ENCODE measurements at regions not wholly inside any gene's neighbourhood (a gene's known extent, or its start where the extent isn't known, plus 50 kb on each side); places are given as distances from the start of the nearest gene placed in this dataset.

DNA sequence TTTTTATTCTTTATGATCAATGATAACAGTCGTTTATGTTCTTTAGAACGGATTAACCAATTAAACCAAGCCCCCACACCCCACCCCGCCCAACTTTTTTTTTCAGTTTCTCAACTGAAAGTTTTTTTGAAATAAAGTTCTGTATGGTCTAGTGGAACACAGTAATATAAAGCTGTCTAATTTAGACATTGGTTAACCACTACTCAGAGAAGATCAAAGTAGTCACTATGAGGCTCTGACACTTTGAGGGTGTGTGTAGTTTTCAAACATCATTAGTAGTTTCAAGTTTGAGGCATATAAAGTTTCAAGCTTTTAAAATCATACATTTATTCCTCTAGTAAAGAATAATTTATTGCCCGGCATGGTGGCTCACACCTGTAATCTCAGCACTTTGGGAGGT is 413.2 kb downstream of the EFNB2 start:
- H3K9me3 ChIP-seq (ENCODE audit: low read depth, low read length), result no peaks in the 10 kb centered on the region
- DNase-seq (ENCODE audit: low read depth, low spot score), result no peak
- H3K9ac ChIP-seq (ENCODE audit: insufficient read length), result no peak overlapping the region
- H3K36me3 ChIP-seq (ENCODE audit: insufficient read depth, low read length), result no peaks in the 10 kb centered on the region
- TF ChIP-seq FOXP2 (optimal IDR thresholded peaks at IDR 0.05; ENCODE audit: control extremely low read depth, extremely low read length, insufficient read depth), result no peak
- TF ChIP-seq POLR2AphosphoS5 (IDR thresholded peaks at IDR 0.05; ENCODE audit: borderline replicate concordance, low read depth, low read length), result no peak
- no peak for TF ChIP-seq EZH2 (IDR thresholded peaks at IDR 0.05)
- H3K27ac ChIP-seq, result no peak overlapping the region
- no peak overlapping the region for H3K4me3 ChIP-seq

DNA sequence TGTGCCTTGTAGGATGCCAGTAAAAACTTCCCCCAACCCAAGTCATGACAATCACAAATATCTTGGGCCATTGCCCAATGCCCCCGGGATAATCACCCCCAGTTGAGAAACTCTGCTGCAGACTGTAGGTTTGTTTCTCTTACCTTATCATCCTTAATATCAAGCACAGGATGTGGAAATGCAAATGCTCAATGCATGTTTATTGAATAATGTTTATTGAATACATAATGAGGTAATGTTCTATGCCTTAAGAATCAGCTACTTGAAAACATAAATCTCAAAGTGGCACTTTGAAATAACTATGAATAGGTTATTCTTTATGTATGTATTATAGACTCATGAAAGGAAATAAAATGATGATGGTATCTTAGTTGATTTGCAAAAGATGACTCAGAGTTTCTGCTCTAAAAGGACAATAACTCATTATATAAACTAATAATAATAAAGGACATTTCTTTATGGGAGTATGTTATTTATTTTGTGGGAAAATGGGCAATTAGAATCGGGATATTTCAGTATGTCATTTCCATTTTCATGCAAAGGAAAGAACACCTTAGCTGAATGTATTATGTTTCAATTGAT is 414.2 kb downstream of the EFNB2 start:
- Histone ChIP-seq H3K36me3 (ENCODE audit: insufficient read depth, low read length) (no peaks in the 10 kb centered on the region), H3K9ac (ENCODE audit: insufficient read length) (no peak overlapping the region), H3K4me3 (no peak overlapping the region), H3K9me3 (ENCODE audit: low read depth, low read length) (no peaks in the 10 kb centered on the region), H3K27ac (no peak overlapping the region)
- no peak for TF ChIP-seq FOXP2 (optimal IDR thresholded peaks at IDR 0.05; ENCODE audit: control extremely low read depth, extremely low read length, insufficient read depth)
- TF ChIP-seq POLR2AphosphoS5 (IDR thresholded peaks at IDR 0.05; ENCODE audit: borderline replicate concordance, low read depth, low read length), result no peak
- DNase-seq (ENCODE audit: low read depth, low spot score), result no peak

DNA sequence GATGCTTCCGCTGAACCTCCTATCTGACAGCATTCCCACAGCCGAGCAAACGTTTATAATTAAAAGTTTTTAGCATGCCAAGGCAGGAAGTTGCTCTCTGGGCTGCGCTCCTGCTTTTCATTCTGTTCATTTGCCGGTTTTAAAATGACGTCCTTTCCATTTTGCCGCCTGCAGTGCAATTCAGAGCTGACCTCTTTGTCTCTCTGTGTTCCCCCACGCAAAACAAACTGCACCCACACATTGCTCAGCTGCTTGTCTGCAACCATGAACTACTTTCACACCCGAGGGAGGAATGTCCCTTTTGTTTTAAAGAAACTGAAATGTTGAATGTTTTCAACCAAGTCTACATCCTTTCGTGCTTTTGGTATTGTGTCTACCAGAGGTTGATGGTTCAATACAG is 416.5 kb downstream of the EFNB2 start:
- no peaks in the 10 kb centered on the region for H3K9me3 ChIP-seq (ENCODE audit: low read depth, low read length)
- TF ChIP-seq FOXP2 (optimal IDR thresholded peaks at IDR 0.05; ENCODE audit: control extremely low read depth, extremely low read length, insufficient read depth) (no peak), POLR2AphosphoS5 (IDR thresholded peaks at IDR 0.05; ENCODE audit: borderline replicate concordance, low read depth, low read length) (no peak), EZH2 (IDR thresholded peaks at IDR 0.05) (no peak)
- no peak overlapping the region for H3K4me3 ChIP-seq
- no peak overlapping the region for H3K27ac ChIP-seq
- no peaks in the 10 kb centered on the region for H3K36me3 ChIP-seq (ENCODE audit: insufficient read depth, low read length)
- H3K9ac ChIP-seq (ENCODE audit: insufficient read length), result no peak overlapping the region
- DNase-seq (ENCODE audit: low read depth, low spot score), result no peak

DNA sequence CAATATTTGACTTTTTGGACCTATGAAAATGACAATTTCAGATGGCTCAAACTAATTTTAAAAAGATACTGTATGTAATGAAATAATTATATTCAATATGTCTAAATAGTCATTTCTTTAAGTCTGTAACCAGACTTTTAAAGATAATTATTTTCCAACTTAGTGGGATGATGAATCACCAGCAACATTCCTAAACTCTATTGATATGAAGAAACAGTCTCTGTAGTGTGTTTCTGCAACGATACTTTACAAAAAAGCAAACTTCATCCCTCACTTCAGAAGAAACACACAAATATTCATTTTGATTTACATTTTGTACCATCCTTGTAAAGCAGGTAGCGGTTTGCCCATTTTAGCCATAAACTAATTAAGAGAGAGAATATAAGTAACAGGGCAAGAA is 417.4 kb downstream of the EFNB2 start:
- no peak overlapping the region for H3K9ac ChIP-seq (ENCODE audit: insufficient read length)
- TF ChIP-seq POLR2AphosphoS5 (IDR thresholded peaks at IDR 0.05; ENCODE audit: borderline replicate concordance, low read depth, low read length), result no peak
- no peaks in the 10 kb centered on the region for H3K36me3 ChIP-seq (ENCODE audit: insufficient read depth, low read length)
- H3K4me3 ChIP-seq, result no peak overlapping the region
- no peak for DNase-seq (ENCODE audit: low read depth, low spot score)
- H3K27ac ChIP-seq, result no peak overlapping the region
- no peaks in the 10 kb centered on the region for H3K9me3 ChIP-seq (ENCODE audit: low read depth, low read length)

DNA sequence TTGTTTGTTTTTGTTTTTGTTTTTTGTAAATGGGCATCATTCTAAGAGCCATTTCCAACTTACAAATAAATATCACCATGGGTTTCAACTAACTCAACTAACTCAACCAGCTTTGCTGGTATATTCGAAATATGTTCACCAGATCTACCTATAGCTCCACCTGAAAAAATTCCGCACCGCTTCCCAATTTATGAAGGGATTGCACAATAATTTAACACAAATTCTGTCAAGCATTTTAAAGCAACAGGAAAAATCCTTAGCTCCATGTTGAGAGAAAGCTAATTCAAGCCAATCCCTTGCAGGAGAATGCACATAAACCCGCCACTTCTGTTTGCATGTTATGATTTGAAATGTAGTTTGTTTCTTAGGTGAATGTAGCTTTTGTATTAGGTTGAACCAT is 417.8 kb downstream of the EFNB2 start:
- H3K27ac ChIP-seq, result no peak overlapping the region
- TF ChIP-seq FOXP2 (optimal IDR thresholded peaks at IDR 0.05; ENCODE audit: control extremely low read depth, extremely low read length, insufficient read depth) (no peak), POLR2AphosphoS5 (IDR thresholded peaks at IDR 0.05; ENCODE audit: borderline replicate concordance, low read depth, low read length) (no peak), EZH2 (IDR thresholded peaks at IDR 0.05) (no peak)
- no peaks in the 10 kb centered on the region for H3K9me3 ChIP-seq (ENCODE audit: low read depth, low read length)
- H3K4me3 ChIP-seq, result no peak overlapping the region
- H3K9ac ChIP-seq (ENCODE audit: insufficient read length), result no peak overlapping the region
- H3K36me3 ChIP-seq (ENCODE audit: insufficient read depth, low read length), result no peaks in the 10 kb centered on the region
- DNase-seq (ENCODE audit: low read depth, low spot score), result no peak

DNA sequence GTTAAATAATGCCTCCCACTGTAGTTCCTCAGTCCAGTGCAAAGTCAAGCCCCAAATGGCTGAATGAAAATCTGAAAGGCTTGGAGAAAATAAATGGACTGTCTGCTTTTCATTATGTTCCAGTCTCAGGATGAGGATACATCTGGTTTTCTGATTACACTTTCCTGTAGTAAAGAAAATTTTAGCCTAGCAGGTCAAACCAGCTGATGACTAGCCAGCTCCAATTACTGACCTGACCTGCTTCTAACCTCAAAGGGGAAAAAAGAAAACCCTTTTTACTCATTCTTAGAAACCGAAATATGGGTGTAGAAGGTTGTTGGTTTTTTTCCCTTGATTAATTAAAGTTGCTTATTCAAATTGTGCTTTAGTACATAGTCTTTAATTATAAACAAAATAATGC is 418.4 kb downstream of the EFNB2 start:
- Histone ChIP-seq H3K9ac (ENCODE audit: insufficient read length) (no peak overlapping the region), H3K4me3 (no peak overlapping the region), H3K9me3 (ENCODE audit: low read depth, low read length) (no peaks in the 10 kb centered on the region), H3K27ac (no peak overlapping the region), H3K36me3 (ENCODE audit: insufficient read depth, low read length) (no peaks in the 10 kb centered on the region)
- no peak for DNase-seq (ENCODE audit: low read depth, low spot score)
- TF ChIP-seq POLR2AphosphoS5 (IDR thresholded peaks at IDR 0.05; ENCODE audit: borderline replicate concordance, low read depth, low read length) (no peak), FOXP2 (optimal IDR thresholded peaks at IDR 0.05; ENCODE audit: control extremely low read depth, extremely low read length, insufficient read depth) (no peak), EZH2 (IDR thresholded peaks at IDR 0.05) (no peak)

DNA sequence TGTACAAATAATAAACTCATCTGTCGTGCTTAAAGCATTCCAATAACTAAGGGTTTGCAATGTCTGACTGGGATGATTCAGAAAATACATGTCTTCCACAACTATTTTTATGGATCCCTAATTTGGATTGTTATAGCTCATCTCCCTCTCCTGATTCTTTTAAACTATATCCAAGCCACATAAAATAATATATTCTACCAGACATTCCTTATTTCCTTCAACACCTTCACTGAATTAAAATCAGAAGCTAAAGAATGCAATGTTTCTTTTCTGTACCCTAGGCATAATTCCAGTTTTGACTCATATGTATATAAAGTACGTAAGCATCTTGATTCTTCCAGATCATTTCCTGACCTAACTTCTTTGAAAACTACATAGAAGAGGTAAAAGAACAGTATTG is 420.4 kb downstream of the EFNB2 start:
- no peak overlapping the region for H3K4me3 ChIP-seq
- DNase-seq (ENCODE audit: low read depth, low spot score), result no peak
- TF ChIP-seq POLR2AphosphoS5 (IDR thresholded peaks at IDR 0.05; ENCODE audit: borderline replicate concordance, low read depth, low read length), result no peak
- no peaks in the 10 kb centered on the region for H3K9me3 ChIP-seq (ENCODE audit: low read depth, low read length)
- no peak overlapping the region for H3K27ac ChIP-seq
- no peak overlapping the region for H3K9ac ChIP-seq (ENCODE audit: insufficient read length)
- H3K36me3 ChIP-seq (ENCODE audit: insufficient read depth, low read length), result no peaks in the 10 kb centered on the region

DNA sequence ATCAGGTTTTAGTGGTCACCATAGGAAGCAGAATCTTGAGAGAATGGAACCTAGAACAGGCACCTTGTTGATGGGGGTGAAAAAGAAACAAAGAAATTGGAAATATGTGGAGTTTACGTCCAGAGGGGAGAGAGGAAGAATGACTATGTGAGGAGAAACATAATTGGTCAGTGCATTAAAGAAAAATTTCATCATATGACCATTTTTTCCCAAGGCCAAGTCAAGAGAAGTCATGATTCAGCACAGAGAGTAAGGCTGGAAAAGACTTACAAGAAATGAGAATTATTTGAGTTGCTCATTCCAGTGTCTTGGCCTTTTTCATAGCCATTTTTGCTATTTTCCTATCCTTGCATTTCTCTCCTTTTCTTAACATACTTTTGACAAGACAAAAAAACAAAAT is 421.7 kb downstream of the EFNB2 start:
- no peak overlapping the region for H3K4me3 ChIP-seq
- H3K9ac ChIP-seq (ENCODE audit: insufficient read length), result no peak overlapping the region
- no peaks in the 10 kb centered on the region for H3K9me3 ChIP-seq (ENCODE audit: low read depth, low read length)
- DNase-seq (ENCODE audit: low read depth, low spot score), result no peak
- no peak overlapping the region for H3K27ac ChIP-seq
- no peak for TF ChIP-seq FOXP2 (optimal IDR thresholded peaks at IDR 0.05; ENCODE audit: control extremely low read depth, extremely low read length, insufficient read depth)
- no peak for TF ChIP-seq POLR2AphosphoS5 (IDR thresholded peaks at IDR 0.05; ENCODE audit: borderline replicate concordance, low read depth, low read length)
- TF ChIP-seq EZH2 (IDR thresholded peaks at IDR 0.05), result no peak
- no peaks in the 10 kb centered on the region for H3K36me3 ChIP-seq (ENCODE audit: insufficient read depth, low read length)

DNA sequence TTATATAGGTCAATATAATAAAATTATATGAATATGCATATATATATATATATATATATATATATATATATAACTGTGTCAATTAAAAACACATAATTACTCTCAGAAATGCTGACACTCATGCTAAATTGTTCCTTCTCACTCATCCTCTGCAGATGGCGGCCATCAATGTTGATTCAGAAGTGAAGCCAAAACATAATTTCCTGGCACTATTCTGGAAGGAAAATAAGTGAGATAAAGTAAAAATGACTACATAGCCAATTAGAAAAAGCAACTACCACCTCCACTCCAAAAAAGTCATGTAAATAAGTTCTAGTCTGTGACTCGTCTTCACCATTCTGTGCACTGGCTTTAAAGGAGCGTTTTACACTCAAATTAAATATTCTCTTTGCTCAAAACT is 423.3 kb downstream of the EFNB2 start:
- Histone ChIP-seq H3K9me3 (ENCODE audit: low read depth, low read length) (no peaks in the 10 kb centered on the region), H3K9ac (ENCODE audit: insufficient read length) (no peak overlapping the region), H3K4me3 (no peak overlapping the region), H3K27ac (no peak overlapping the region), H3K36me3 (ENCODE audit: insufficient read depth, low read length) (no peaks in the 10 kb centered on the region)
- no peak for TF ChIP-seq FOXP2 (optimal IDR thresholded peaks at IDR 0.05; ENCODE audit: control extremely low read depth, extremely low read length, insufficient read depth)
- TF ChIP-seq POLR2AphosphoS5 (IDR thresholded peaks at IDR 0.05; ENCODE audit: borderline replicate concordance, low read depth, low read length), result no peak
- TF ChIP-seq EZH2 (IDR thresholded peaks at IDR 0.05), result no peak
- no peak for DNase-seq (ENCODE audit: low read depth, low spot score)

Data from SK-N-MC (cell line).